ENCODE measurements at regions not wholly inside any gene's neighbourhood (a gene's known extent, or its start where the extent isn't known, plus 50 kb on each side); places are given as distances from the start of the nearest gene placed in this dataset.
"Not testable (repeated sequence)": the region's sequence is repeated elsewhere in the genome, so short reads cannot be mapped to it uniquely, and the experiment has no call there.

DNA sequence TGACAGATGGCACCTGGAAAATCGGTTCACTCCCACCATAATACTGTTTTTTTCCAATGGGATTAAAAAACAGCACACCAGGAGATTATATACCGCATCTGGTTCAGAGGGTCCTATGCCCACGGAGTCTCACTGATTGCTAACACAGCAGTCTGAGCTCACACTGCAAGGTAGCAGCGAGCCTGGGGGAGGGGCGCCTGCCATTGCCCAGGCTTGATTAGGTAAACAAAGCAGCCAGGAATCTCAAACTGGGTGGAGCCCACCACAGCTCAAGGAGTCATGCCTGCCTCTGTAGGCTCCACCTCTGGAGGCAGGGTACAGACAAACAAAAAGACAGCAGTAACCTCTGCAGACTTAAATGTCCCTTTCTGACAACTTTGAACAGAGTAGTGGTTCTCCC lies 240.9 kb downstream of the OR4A47 start:
- not testable (repeated sequence) for TF ChIP-seq CTCF (conservative IDR thresholded peaks at IDR 0.05; ENCODE audit: low read length); EZH2phosphoT487 (IDR thresholded peaks at IDR 0.05; ENCODE audit: borderline replicate concordance, low read depth, low read length)
